SK-N-SH treated with all-trans-retinoic acid at 6 μM for 48 hours (cell line): ENCODE measurements at regions not wholly inside any gene's neighbourhood (a gene's known extent, or its start where the extent isn't known, plus 50 kb on each side); places are given as distances from the start of the nearest gene placed in this dataset.

Experiments
- ATAC-seq: fragments of 200-7000 bp; cut with Tn5 transposase; 3 replicates; pipeline ENCODE4 v1.9.1; 2020; ENCODE audit warnings: mild to moderate bottlenecking, moderate library complexity
- ARNTL ChIP-seq: fragments of 450-650 bp; formaldehyde crosslinking; IDR thresholded peaks from 2 replicates; pipeline ENCODE4 v1.5.0; 2020; ENCODE audit warnings: low read depth, mild to moderate bottlenecking, moderate library complexity, borderline replicate concordance
- CREB5 ChIP-seq: fragments of 250-450 bp; sonication (Bioruptor Pico); IDR thresholded peaks from 2 replicates; pipeline ENCODE4 v1.5.1; 2020; ENCODE audit warnings: low read depth, mild to moderate bottlenecking, moderate library complexity
- CSDC2 ChIP-seq: fragments of 250-450 bp; sonication (Bioruptor Pico); IDR thresholded peaks from 2 replicates; pipeline ENCODE4 v1.5.0; 2020; ENCODE audit warnings: mild to moderate bottlenecking, moderate library complexity
- GLIS3 ChIP-seq: fragments of 250-450 bp; sonication (Bioruptor Pico); IDR thresholded peaks from 2 replicates; pipeline ENCODE4 v1.5.0; 2020; ENCODE audit warnings: mild to moderate bottlenecking, moderate library complexity
- ISL1 ChIP-seq: fragments of 250-450 bp; sonication (Bioruptor Pico); IDR thresholded peaks from 2 replicates; pipeline ENCODE4 v2.1.2; 2022; ENCODE audit warnings: mild to moderate bottlenecking, moderate library complexity
- OSR1 ChIP-seq: fragments of 250-450 bp; sonication (Bioruptor Pico); IDR thresholded peaks from 2 replicates; pipeline ENCODE4 v1.8.0; 2022; ENCODE audit warnings: moderate library complexity, mild to moderate bottlenecking, inconsistent platforms
- PATZ1 ChIP-seq: fragments of 250-450 bp; sonication (Bioruptor Pico); IDR thresholded peaks from 2 replicates; pipeline ENCODE4 v1.8.0; 2020; ENCODE audit warnings: mild to moderate bottlenecking, moderate library complexity, borderline replicate concordance
- POU6F1 ChIP-seq: fragments of 250-450 bp; sonication (Bioruptor Pico); IDR thresholded peaks from 2 replicates; pipeline ENCODE4 v1.8.0; 2021; ENCODE audit warnings: low read depth, mild to moderate bottlenecking, moderate library complexity, borderline replicate concordance
- PPARA ChIP-seq: fragments of 250-450 bp; sonication (Bioruptor Pico); IDR thresholded peaks from 2 replicates; pipeline ENCODE4 v1.5.0; 2020; ENCODE audit warnings: mild to moderate bottlenecking, borderline replicate concordance
- RARB ChIP-seq: fragments of 250-450 bp; sonication (Bioruptor Pico); IDR thresholded peaks from 2 replicates; pipeline ENCODE4 v1.8.0; 2021; ENCODE audit warnings: mild to moderate bottlenecking, moderate library complexity
- TCF4 ChIP-seq: fragments of 250-450 bp; sonication (Bioruptor Pico); IDR thresholded peaks from 2 replicates; pipeline ENCODE4 v1.8.0; 2021; ENCODE audit warnings: mild to moderate bottlenecking, moderate library complexity, borderline replicate concordance
- TOX ChIP-seq: fragments of 250-450 bp; sonication (Bioruptor Pico); IDR thresholded peaks from 2 replicates; pipeline ENCODE4 v1.8.0; 2021; ENCODE audit warnings: mild to moderate bottlenecking, moderate library complexity, borderline replicate concordance
- ZC3H10 ChIP-seq: fragments of 250-450 bp; sonication (Bioruptor Pico); IDR thresholded peaks from 2 replicates; pipeline ENCODE4 v1.5.1; 2021; ENCODE audit warnings: mild to moderate bottlenecking, moderate library complexity
- ZFP3 ChIP-seq: fragments of 250-450 bp; sonication (Bioruptor Pico); IDR thresholded peaks from 2 replicates; pipeline ENCODE4 v1.5.0; 2020; ENCODE audit warnings: mild to moderate bottlenecking, moderate library complexity
- ZNF565 ChIP-seq: fragments of 450-650 bp; formaldehyde crosslinking; conservative IDR thresholded peaks from 2 replicates; pipeline ENCODE4 v1.5.0; 2020; ENCODE audit warnings: low read depth, mild to moderate bottlenecking, moderate library complexity
- ZNF8 ChIP-seq: fragments of 450-650 bp; formaldehyde crosslinking; IDR thresholded peaks from 2 replicates; pipeline ENCODE4 v1.5.0; 2020; ENCODE audit warnings: mild to moderate bottlenecking, moderate library complexity
- TF ChIP-seq, protein P1 (sequence below): fragments of 250-450 bp; sonication (Bioruptor Pico); IDR thresholded peaks from 2 replicates; pipeline ENCODE4 v1.5.0; 2020; ENCODE audit warnings: mild to moderate bottlenecking, moderate library complexity
- TF ChIP-seq, protein P2 (sequence below): fragments of 250-450 bp; sonication (Bioruptor Pico); IDR thresholded peaks from 2 replicates; pipeline ENCODE4 v1.5.1; 2021; ENCODE audit warnings: mild to moderate bottlenecking, moderate library complexity

GRCh38 chr15:100780208-100780800, 99.3 kb upstream of the ALDH1A3 start (continued):
- no peak for TF ChIP-seq ZFP3 (CRISPR knock-in tag)
- no peak for TF ChIP-seq TCF4 (CRISPR knock-in tag)
- TF ChIP-seq CREB5: no peak
- no peak for TF ChIP-seq PATZ1 (CRISPR knock-in tag)
- no peak for TF ChIP-seq ARNTL
- no peak for TF ChIP-seq ZNF8 (CRISPR knock-in tag)
- TF ChIP-seq, all 23 proteins: peak for 0

- ATAC-seq: peak; percentile 94
- TF ChIP-seq ZNF8 (CRISPR knock-in tag): no peak
- TF ChIP-seq CREB5: no peak
- TF ChIP-seq TCF4 (CRISPR knock-in tag): peak; percentile 89
- TF ChIP-seq POU6F1: no peak
- TF ChIP-seq, protein P1, sequence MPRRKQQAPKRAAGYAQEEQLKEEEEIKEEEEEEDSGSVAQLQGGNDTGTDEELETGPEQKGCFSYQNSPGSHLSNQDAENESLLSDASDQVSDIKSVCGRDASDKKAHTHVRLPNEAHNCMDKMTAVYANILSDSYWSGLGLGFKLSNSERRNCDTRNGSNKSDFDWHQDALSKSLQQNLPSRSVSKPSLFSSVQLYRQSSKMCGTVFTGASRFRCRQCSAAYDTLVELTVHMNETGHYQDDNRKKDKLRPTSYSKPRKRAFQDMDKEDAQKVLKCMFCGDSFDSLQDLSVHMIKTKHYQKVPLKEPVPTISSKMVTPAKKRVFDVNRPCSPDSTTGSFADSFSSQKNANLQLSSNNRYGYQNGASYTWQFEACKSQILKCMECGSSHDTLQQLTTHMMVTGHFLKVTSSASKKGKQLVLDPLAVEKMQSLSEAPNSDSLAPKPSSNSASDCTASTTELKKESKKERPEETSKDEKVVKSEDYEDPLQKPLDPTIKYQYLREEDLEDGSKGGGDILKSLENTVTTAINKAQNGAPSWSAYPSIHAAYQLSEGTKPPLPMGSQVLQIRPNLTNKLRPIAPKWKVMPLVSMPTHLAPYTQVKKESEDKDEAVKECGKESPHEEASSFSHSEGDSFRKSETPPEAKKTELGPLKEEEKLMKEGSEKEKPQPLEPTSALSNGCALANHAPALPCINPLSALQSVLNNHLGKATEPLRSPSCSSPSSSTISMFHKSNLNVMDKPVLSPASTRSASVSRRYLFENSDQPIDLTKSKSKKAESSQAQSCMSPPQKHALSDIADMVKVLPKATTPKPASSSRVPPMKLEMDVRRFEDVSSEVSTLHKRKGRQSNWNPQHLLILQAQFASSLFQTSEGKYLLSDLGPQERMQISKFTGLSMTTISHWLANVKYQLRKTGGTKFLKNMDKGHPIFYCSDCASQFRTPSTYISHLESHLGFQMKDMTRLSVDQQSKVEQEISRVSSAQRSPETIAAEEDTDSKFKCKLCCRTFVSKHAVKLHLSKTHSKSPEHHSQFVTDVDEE (CRISPR knock-in tag): peak; percentile 61; the same call in 1 of the 2 replicates
- TF ChIP-seq, all 23 proteins: peak for 2
These were observed 98.3 kb upstream of the ALDH1A3 start for GRCh38 chr15:100781061-100781960.

DNA sequence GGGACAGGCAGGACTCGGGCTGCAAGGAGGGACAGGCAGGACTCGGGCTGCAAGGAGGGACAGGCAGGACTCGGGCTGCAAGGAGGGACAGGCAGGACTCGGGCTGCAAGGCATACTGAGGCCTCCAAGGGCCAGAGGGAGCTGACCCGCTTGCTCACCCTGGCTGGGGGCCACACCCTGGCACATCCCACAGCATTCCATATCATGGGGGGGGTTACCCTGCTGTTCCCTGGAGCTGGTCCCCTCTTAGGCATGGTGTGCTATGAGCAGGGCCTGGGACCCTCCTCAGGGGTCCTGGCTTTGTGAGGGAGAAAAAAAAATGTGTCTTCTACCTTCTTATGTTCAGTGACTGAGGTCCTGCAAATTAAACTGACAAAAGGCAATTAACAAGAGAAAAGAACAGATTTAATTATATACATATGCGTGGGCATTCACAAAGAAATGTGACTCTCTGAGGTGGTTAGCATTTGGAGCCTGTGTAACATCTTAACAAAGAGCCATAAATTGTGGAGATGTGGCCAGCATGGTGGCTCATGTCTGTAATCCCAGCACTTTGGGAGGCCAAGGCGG, 97.6 kb upstream of the ALDH1A3 start:
- ATAC-seq: peak; percentile 70
- TF ChIP-seq ARNTL (no peak), OSR1 (CRISPR knock-in tag) (no peak), ISL1 (CRISPR knock-in tag) (no peak), TOX (CRISPR knock-in tag) (no peak), ZC3H10 (CRISPR knock-in tag) (no peak), ZNF8 (CRISPR knock-in tag) (no peak), PATZ1 (CRISPR knock-in tag) (no peak), CSDC2 (CRISPR knock-in tag) (no peak), TCF4 (CRISPR knock-in tag) (no peak), GLIS3 (CRISPR knock-in tag) (no peak), ZNF565 (no peak), PPARA (no peak), RARB (CRISPR knock-in tag) (no peak), POU6F1 (no peak), ZFP3 (CRISPR knock-in tag) (no peak)
- TF ChIP-seq, protein P2, sequence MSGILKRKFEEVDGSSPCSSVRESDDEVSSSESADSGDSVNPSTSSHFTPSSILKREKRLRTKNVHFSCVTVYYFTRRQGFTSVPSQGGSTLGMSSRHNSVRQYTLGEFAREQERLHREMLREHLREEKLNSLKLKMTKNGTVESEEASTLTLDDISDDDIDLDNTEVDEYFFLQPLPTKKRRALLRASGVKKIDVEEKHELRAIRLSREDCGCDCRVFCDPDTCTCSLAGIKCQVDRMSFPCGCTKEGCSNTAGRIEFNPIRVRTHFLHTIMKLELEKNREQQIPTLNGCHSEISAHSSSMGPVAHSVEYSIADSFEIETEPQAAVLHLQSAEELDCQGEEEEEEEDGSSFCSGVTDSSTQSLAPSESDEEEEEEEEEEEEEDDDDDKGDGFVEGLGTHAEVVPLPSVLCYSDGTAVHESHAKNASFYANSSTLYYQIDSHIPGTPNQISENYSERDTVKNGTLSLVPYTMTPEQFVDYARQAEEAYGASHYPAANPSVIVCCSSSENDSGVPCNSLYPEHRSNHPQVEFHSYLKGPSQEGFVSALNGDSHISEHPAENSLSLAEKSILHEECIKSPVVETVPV (CRISPR knock-in tag): no peak
